SK-N-SH treated with all-trans-retinoic acid at 6 μM for 48 hours (cell line): ENCODE measurements at regions not wholly inside any gene's neighbourhood (a gene's known extent, or its start where the extent isn't known, plus 50 kb on each side); places are given as distances from the start of the nearest gene placed in this dataset.

Experiments used
- ATAC-seq: fragments of 200-7000 bp; cut with Tn5 transposase; 3 replicates; pipeline ENCODE4 v1.9.1; 2020; ENCODE audit warnings: mild to moderate bottlenecking, moderate library complexity
- BACH2 ChIP-seq: fragments of 250-450 bp; sonication (Bioruptor Pico); IDR thresholded peaks from 2 replicates; pipeline ENCODE4 v1.9.0; 2021; ENCODE audit warnings: mild to moderate bottlenecking, borderline replicate concordance
- CREB5 ChIP-seq: fragments of 250-450 bp; sonication (Bioruptor Pico); IDR thresholded peaks from 2 replicates; pipeline ENCODE4 v1.5.1; 2020; ENCODE audit warnings: low read depth, mild to moderate bottlenecking, moderate library complexity
- CSDC2 ChIP-seq: fragments of 250-450 bp; sonication (Bioruptor Pico); IDR thresholded peaks from 2 replicates; pipeline ENCODE4 v1.5.0; 2020; ENCODE audit warnings: mild to moderate bottlenecking, moderate library complexity
- CSRNP3 ChIP-seq: fragments of 250-450 bp; sonication (Bioruptor Pico); IDR thresholded peaks from 2 replicates; pipeline ENCODE4 v1.5.1; 2021; ENCODE audit warnings: mild to moderate bottlenecking, moderate library complexity
- ESRRG ChIP-seq: fragments of 250-450 bp; sonication (Bioruptor Pico); IDR thresholded peaks from 2 replicates; pipeline ENCODE4 v1.6.1; 2021; ENCODE audit warnings: mild to moderate bottlenecking
- GLIS3 ChIP-seq: fragments of 250-450 bp; sonication (Bioruptor Pico); IDR thresholded peaks from 2 replicates; pipeline ENCODE4 v1.5.0; 2020; ENCODE audit warnings: mild to moderate bottlenecking, moderate library complexity
- ISL1 ChIP-seq: fragments of 250-450 bp; sonication (Bioruptor Pico); IDR thresholded peaks from 2 replicates; pipeline ENCODE4 v2.1.2; 2022; ENCODE audit warnings: mild to moderate bottlenecking, moderate library complexity
- OSR1 ChIP-seq: fragments of 250-450 bp; sonication (Bioruptor Pico); IDR thresholded peaks from 2 replicates; pipeline ENCODE4 v1.8.0; 2022; ENCODE audit warnings: moderate library complexity, mild to moderate bottlenecking, inconsistent platforms
- PATZ1 ChIP-seq: fragments of 250-450 bp; sonication (Bioruptor Pico); IDR thresholded peaks from 2 replicates; pipeline ENCODE4 v1.8.0; 2020; ENCODE audit warnings: mild to moderate bottlenecking, moderate library complexity, borderline replicate concordance
- POU6F1 ChIP-seq: fragments of 250-450 bp; sonication (Bioruptor Pico); IDR thresholded peaks from 2 replicates; pipeline ENCODE4 v1.8.0; 2021; ENCODE audit warnings: low read depth, mild to moderate bottlenecking, moderate library complexity, borderline replicate concordance
- PPARA ChIP-seq: fragments of 250-450 bp; sonication (Bioruptor Pico); IDR thresholded peaks from 2 replicates; pipeline ENCODE4 v1.5.0; 2020; ENCODE audit warnings: mild to moderate bottlenecking, borderline replicate concordance
- SNAI2 ChIP-seq: fragments of 250-450 bp; sonication (Bioruptor Pico); IDR thresholded peaks from 2 replicates; pipeline ENCODE4 v1.5.0; 2020; ENCODE audit warnings: mild to moderate bottlenecking, moderate library complexity
- TCF4 ChIP-seq: fragments of 250-450 bp; sonication (Bioruptor Pico); IDR thresholded peaks from 2 replicates; pipeline ENCODE4 v1.8.0; 2021; ENCODE audit warnings: mild to moderate bottlenecking, moderate library complexity, borderline replicate concordance
- TOX ChIP-seq: fragments of 250-450 bp; sonication (Bioruptor Pico); IDR thresholded peaks from 2 replicates; pipeline ENCODE4 v1.8.0; 2021; ENCODE audit warnings: mild to moderate bottlenecking, moderate library complexity, borderline replicate concordance
- TSHZ2 ChIP-seq: fragments of 250-450 bp; sonication (Bioruptor Pico); IDR thresholded peaks from 2 replicates; pipeline ENCODE4 v1.5.0; 2020; ENCODE audit warnings: mild to moderate bottlenecking, moderate library complexity
- ZFP3 ChIP-seq: fragments of 250-450 bp; sonication (Bioruptor Pico); IDR thresholded peaks from 2 replicates; pipeline ENCODE4 v1.5.0; 2020; ENCODE audit warnings: mild to moderate bottlenecking, moderate library complexity
- ZFP30 ChIP-seq: fragments of 450-650 bp; formaldehyde crosslinking; IDR thresholded peaks from 2 replicates; pipeline ENCODE4 v1.5.0; 2022; ENCODE audit warnings: mild to moderate bottlenecking, moderate library complexity
- ZNF565 ChIP-seq: fragments of 450-650 bp; formaldehyde crosslinking; conservative IDR thresholded peaks from 2 replicates; pipeline ENCODE4 v1.5.0; 2020; ENCODE audit warnings: low read depth, mild to moderate bottlenecking, moderate library complexity
- ZNF70 ChIP-seq: fragments of 450-650 bp; formaldehyde crosslinking; IDR thresholded peaks from 2 replicates; pipeline ENCODE4 v1.5.0; 2020; ENCODE audit warnings: mild to moderate bottlenecking, moderate library complexity
- ZNF8 ChIP-seq: fragments of 450-650 bp; formaldehyde crosslinking; IDR thresholded peaks from 2 replicates; pipeline ENCODE4 v1.5.0; 2020; ENCODE audit warnings: mild to moderate bottlenecking, moderate library complexity

GRCh38 chr7:21092766-21093702, 306.3 kb upstream of the SP8 start:
- ATAC-seq, result no peak
- TF ChIP-seq BACH2 (CRISPR knock-in tag) (no peak), ESRRG (no peak), GLIS3 (CRISPR knock-in tag) (no peak)

GRCh38 chr7:21094589-21094988, 307.9 kb upstream of the SP8 start:
- ATAC-seq, result no peak
- TF ChIP-seq ZFP3, result no peak
- TF ChIP-seq TSHZ2 (CRISPR knock-in tag), result no peak
- TF ChIP-seq ZFP30 (CRISPR knock-in tag), result no peak
- no peak for TF ChIP-seq CSDC2 (CRISPR knock-in tag)
- TF ChIP-seq TCF4, result no peak
- TF ChIP-seq PPARA, result no peak
- no peak for TF ChIP-seq BACH2 (CRISPR knock-in tag)
- TF ChIP-seq GLIS3 (CRISPR knock-in tag), result no peak
- no peak for TF ChIP-seq SNAI2 (CRISPR knock-in tag)
- no peak for TF ChIP-seq ZNF8
- no peak for TF ChIP-seq ZNF565 (CRISPR knock-in tag)
- no peak for TF ChIP-seq OSR1 (CRISPR knock-in tag)
- no peak for TF ChIP-seq ESRRG
- TF ChIP-seq ZNF70, result no peak
- TF ChIP-seq PATZ1 (CRISPR knock-in tag), result no peak
- no peak for TF ChIP-seq TOX (CRISPR knock-in tag)
- no peak for TF ChIP-seq CREB5 (CRISPR knock-in tag)
- TF ChIP-seq ISL1 (CRISPR knock-in tag), result no peak
- no peak for TF ChIP-seq CSRNP3 (CRISPR knock-in tag)

GRCh38 chr7:21099432-21099831, 312.7 kb upstream of the SP8 start:
- TF ChIP-seq POU6F1 (CRISPR knock-in tag) (no peak), ESRRG (no peak), ZFP30 (CRISPR knock-in tag) (no peak)
- ATAC-seq, result no peak
